ENCODE measurements at regions not wholly inside any gene's neighbourhood (a gene's known extent, or its start where the extent isn't known, plus 50 kb on each side); places are given as distances from the start of the nearest gene placed in this dataset.
A peak's percentile ranks its signal among the peaks of the same experiment; 100 is the strongest.

- Histone ChIP-seq H2BK5ac (ENCODE audit: low read length) (no peak overlapping the region), H4K5ac (ENCODE audit: low read length) (no peak overlapping the region), H3K79me2 (ENCODE audit: control insufficient read depth, insufficient read depth, low read length) (no peaks in the 10 kb centered on the region), H3K27ac (ENCODE audit: low read depth, low read length) (no peak overlapping the region), H3K18ac (ENCODE audit: low read length) (no peak overlapping the region), H4K8ac (ENCODE audit: low read depth, low read length) (no peak overlapping the region), H3K23ac (ENCODE audit: low read length) (no peak overlapping the region), H3K4ac (ENCODE audit: low read depth, low read length) (no peak overlapping the region), H3K4me1 (ENCODE audit: control insufficient read depth, low read depth, low read length) (no peaks in the 10 kb centered on the region), H3K9ac (ENCODE audit: low read length) (no peak overlapping the region), H3K27me3 (ENCODE audit: insufficient read depth, low read length, poor library complexity) (no peaks in the 10 kb centered on the region), H2AK5ac (ENCODE audit: low read length) (no peak overlapping the region), H2BK120ac (ENCODE audit: low read depth, low read length) (no peak overlapping the region), H3K4me3 (ENCODE audit: low read length) (no peak overlapping the region), H2BK15ac (replicated peaks; ENCODE audit: low read depth) (peak overlapping the region; percentile 57), H3K4me2 (ENCODE audit: low read length) (no peak overlapping the region), H3K79me1 (ENCODE audit: low read length) (no peaks in the 10 kb centered on the region), H3K56ac (ENCODE audit: low read length) (no peak overlapping the region), H3K36me3 (ENCODE audit: control insufficient read depth, insufficient read depth, low read length) (no peaks in the 10 kb centered on the region)
- no peak for DNase-seq
- 100% methylated on average over 1 of the region's 3 CpGs for WGBS (ENCODE audit: extremely low coverage, insufficient coverage, low lambda C conversion rate)
Measured at GRCh38 chr3:90052425-90052950, 945.1 kb downstream of the EPHA3 start.

GRCh38 chr3:90054311-90054710 lies 946.9 kb downstream of the EPHA3 start:
- no peak overlapping the region for H2BK15ac ChIP-seq (replicated peaks; ENCODE audit: low read depth)
- no peak overlapping the region for H4K5ac ChIP-seq (ENCODE audit: low read length)
- H3K27ac ChIP-seq (ENCODE audit: low read depth, low read length) = no peak overlapping the region
- no peaks in the 10 kb centered on the region for H3K4me1 ChIP-seq (ENCODE audit: control insufficient read depth, low read depth, low read length)
- no peak overlapping the region for H4K8ac ChIP-seq (ENCODE audit: low read depth, low read length)
- no peak for DNase-seq
- H3K18ac ChIP-seq (ENCODE audit: low read length) = no peak overlapping the region
- no peaks in the 10 kb centered on the region for H3K36me3 ChIP-seq (ENCODE audit: control insufficient read depth, insufficient read depth, low read length)
- H3K4me3 ChIP-seq (ENCODE audit: low read length) = no peak overlapping the region
- no peak overlapping the region for H3K9ac ChIP-seq (ENCODE audit: low read length)
- no peak overlapping the region for H3K4ac ChIP-seq (ENCODE audit: low read depth, low read length)
- H3K79me2 ChIP-seq (ENCODE audit: control insufficient read depth, insufficient read depth, low read length) = no peaks in the 10 kb centered on the region
- H3K23ac ChIP-seq (ENCODE audit: low read length) = no peak overlapping the region
- H2BK5ac ChIP-seq (ENCODE audit: low read length) = no peak overlapping the region
- H3K4me2 ChIP-seq (ENCODE audit: low read length) = no peak overlapping the region
- no peak overlapping the region for H3K56ac ChIP-seq (ENCODE audit: low read length)
- no peak overlapping the region for H2AK5ac ChIP-seq (ENCODE audit: low read length)
- no peaks in the 10 kb centered on the region for H3K79me1 ChIP-seq (ENCODE audit: low read length)
- no CpG with 5 or more reads among the region's 1 CpG for WGBS (ENCODE audit: extremely low coverage, insufficient coverage, low lambda C conversion rate)
- H3K27me3 ChIP-seq (ENCODE audit: insufficient read depth, low read length, poor library complexity) = no peaks in the 10 kb centered on the region
- H2BK120ac ChIP-seq (ENCODE audit: low read depth, low read length) = no peak overlapping the region

- H3K56ac ChIP-seq (ENCODE audit: low read length) = no peak overlapping the region
- H3K79me1 ChIP-seq (ENCODE audit: low read length) = no peaks in the 10 kb centered on the region
- H3K9ac ChIP-seq (ENCODE audit: low read length) = no peak overlapping the region
- H3K79me2 ChIP-seq (ENCODE audit: control insufficient read depth, insufficient read depth, low read length) = no peaks in the 10 kb centered on the region
- DNase-seq = no peak
- no CpG with 5 or more reads among the region's 2 CpGs for whole genome bisulfite sequencing (ENCODE audit: extremely low coverage, insufficient coverage, low lambda C conversion rate)
- no peak overlapping the region for H3K4ac ChIP-seq (ENCODE audit: low read depth, low read length)
- no peaks in the 10 kb centered on the region for H3K27me3 ChIP-seq (ENCODE audit: insufficient read depth, low read length, poor library complexity)
- no peak overlapping the region for H3K27ac ChIP-seq (ENCODE audit: low read depth, low read length)
- H4K8ac ChIP-seq (ENCODE audit: low read depth, low read length) = no peak overlapping the region
- H2BK5ac ChIP-seq (ENCODE audit: low read length) = no peak overlapping the region
- no peak overlapping the region for H3K18ac ChIP-seq (ENCODE audit: low read length)
- no peak overlapping the region for H3K4me2 ChIP-seq (ENCODE audit: low read length)
- no peak overlapping the region for H4K5ac ChIP-seq (ENCODE audit: low read length)
- H3K4me3 ChIP-seq (ENCODE audit: low read length) = no peak overlapping the region
- no peaks in the 10 kb centered on the region for H3K36me3 ChIP-seq (ENCODE audit: control insufficient read depth, insufficient read depth, low read length)
- H3K4me1 ChIP-seq (ENCODE audit: control insufficient read depth, low read depth, low read length) = no peaks in the 10 kb centered on the region
- no peak overlapping the region for H2AK5ac ChIP-seq (ENCODE audit: low read length)
- H2BK120ac ChIP-seq (ENCODE audit: low read depth, low read length) = no peak overlapping the region
- H2BK15ac ChIP-seq (replicated peaks; ENCODE audit: low read depth) = no peak overlapping the region
- no peak overlapping the region for H3K23ac ChIP-seq (ENCODE audit: low read length)
Measured at GRCh38 chr3:90055666-90056065, 948.2 kb downstream of the EPHA3 start.

GRCh38 chr3:90056281-90057032 lies 949.0 kb downstream of the EPHA3 start:
- H2AK5ac ChIP-seq (ENCODE audit: low read length) = no peak overlapping the region
- no peak overlapping the region for H3K4me2 ChIP-seq (ENCODE audit: low read length)
- H3K18ac ChIP-seq (ENCODE audit: low read length) = no peak overlapping the region
- H3K4me1 ChIP-seq (ENCODE audit: control insufficient read depth, low read depth, low read length) = no peaks in the 10 kb centered on the region
- no peaks in the 10 kb centered on the region for H3K79me2 ChIP-seq (ENCODE audit: control insufficient read depth, insufficient read depth, low read length)
- no peak overlapping the region for H4K5ac ChIP-seq (ENCODE audit: low read length)
- H3K27ac ChIP-seq (ENCODE audit: low read depth, low read length) = no peak overlapping the region
- H3K36me3 ChIP-seq (ENCODE audit: control insufficient read depth, insufficient read depth, low read length) = no peaks in the 10 kb centered on the region
- no CpG with 5 or more reads among the region's 2 CpGs for WGBS (ENCODE audit: extremely low coverage, insufficient coverage, low lambda C conversion rate)
- H4K8ac ChIP-seq (ENCODE audit: low read depth, low read length) = no peak overlapping the region
- DNase-seq = no peak
- H3K79me1 ChIP-seq (ENCODE audit: low read length) = no peaks in the 10 kb centered on the region
- H3K9ac ChIP-seq (ENCODE audit: low read length) = no peak overlapping the region
- H3K27me3 ChIP-seq (ENCODE audit: insufficient read depth, low read length, poor library complexity) = no peaks in the 10 kb centered on the region
- H3K4ac ChIP-seq (ENCODE audit: low read depth, low read length) = no peak overlapping the region
- H2BK120ac ChIP-seq (ENCODE audit: low read depth, low read length) = no peak overlapping the region
- H3K4me3 ChIP-seq (ENCODE audit: low read length) = no peak overlapping the region
- H3K56ac ChIP-seq (ENCODE audit: low read length) = no peak overlapping the region
- H2BK15ac ChIP-seq (replicated peaks; ENCODE audit: low read depth) = no peak overlapping the region
- H2BK5ac ChIP-seq (ENCODE audit: low read length) = no peak overlapping the region
- H3K23ac ChIP-seq (ENCODE audit: low read length) = no peak overlapping the region

GRCh38 chr3:90062016-90062415 lies 954.6 kb downstream of the EPHA3 start:
- Histone ChIP-seq H3K27me3 (ENCODE audit: insufficient read depth, low read length, poor library complexity) (no peaks in the 10 kb centered on the region), H3K4me2 (ENCODE audit: low read length) (no peak overlapping the region), H3K4me1 (ENCODE audit: control insufficient read depth, low read depth, low read length) (peaks cover 3% of the 10 kb centered on the region), H2AK5ac (ENCODE audit: low read length) (no peak overlapping the region), H3K18ac (ENCODE audit: low read length) (peak overlapping the region; percentile 83), H4K8ac (ENCODE audit: low read depth, low read length) (no peak overlapping the region), H3K79me2 (ENCODE audit: control insufficient read depth, insufficient read depth, low read length) (no peaks in the 10 kb centered on the region), H3K23ac (ENCODE audit: low read length) (no peak overlapping the region), H3K56ac (ENCODE audit: low read length) (no peak overlapping the region), H3K27ac (ENCODE audit: low read depth, low read length) (no peak overlapping the region), H3K79me1 (ENCODE audit: low read length) (no peaks in the 10 kb centered on the region), H3K9ac (ENCODE audit: low read length) (no peak overlapping the region), H4K5ac (ENCODE audit: low read length) (no peak overlapping the region), H2BK15ac (replicated peaks; ENCODE audit: low read depth) (peak overlapping the region; percentile 100), H3K4ac (ENCODE audit: low read depth, low read length) (peak overlapping the region; percentile 20), H3K36me3 (ENCODE audit: control insufficient read depth, insufficient read depth, low read length) (no peaks in the 10 kb centered on the region), H3K4me3 (ENCODE audit: low read length) (no peak overlapping the region), H2BK120ac (ENCODE audit: low read depth, low read length) (peak overlapping the region; percentile 82), H2BK5ac (ENCODE audit: low read length) (no peak overlapping the region)
- DNase-seq = peak; percentile 39
